Ascending aorta (tissue), 2 donors: ENCODE measurements at regions not wholly inside any gene's neighbourhood (a gene's known extent, or its start where the extent isn't known, plus 50 kb on each side); places are given as distances from the start of the nearest gene placed in this dataset.

Experiments
- DNase-seq, 2 donors: peaks; one replicate each; pipeline ENCODE4 v3.0.0-alpha.2; 2019; ENCODE audit warnings: low spot score in 2 of 2
- H3K27ac ChIP-seq, 2 donors: fragments of 200-600 bp; sonication (generic); one replicate each; pipeline ENCODE4 v1.5.1; 2016 to 2017; ENCODE audit warnings: mild to moderate bottlenecking in 1 of 2
- H3K27me3 ChIP-seq: fragments of 200-600 bp; sonication (generic); one replicate; pipeline ENCODE4 v1.5.1; 2017
- H3K36me3 ChIP-seq, 2 donors: fragments of 200-600 bp; sonication (generic); one replicate each; pipeline ENCODE4 v1.5.1; 2016
- H3K4me1 ChIP-seq, 2 donors: fragments of 200-600 bp; sonication (generic); one replicate each; pipeline ENCODE4 v1.5.1; 2016 to 2017; ENCODE audit warnings: mild to moderate bottlenecking in 1 of 2
- H3K4me3 ChIP-seq, 2 donors: fragments of 200-600 bp; sonication (generic); one replicate each; pipeline ENCODE4 v1.5.1; 2016 to 2017; ENCODE audit warnings: mild to moderate bottlenecking in 1 of 2
- H3K9me3 ChIP-seq, 2 donors: fragments of 200-600 bp; sonication (generic); one replicate each; pipeline ENCODE4 v1.5.1; 2016
- CTCF ChIP-seq, 3 experiments: fragments of 200-600 bp in 2 of 3; fragments of 450-650 bp in 1 of 3; sonication (generic) in 2 of 3; IDR thresholded peaks; one replicate each; pipeline ENCODE4 v1.5.1; 2016 to 2019; ENCODE audit warnings: antibody characterized with exemption in 3 of 3, mild to moderate bottlenecking in 1 of 3, moderate library complexity in 1 of 3
- intact Hi-C: fragments of 100-400 bp; cut with DNase I; formaldehyde crosslinking; loops from one replicate; pipeline ENCODE4 v1.15.1; 2023

DNA sequence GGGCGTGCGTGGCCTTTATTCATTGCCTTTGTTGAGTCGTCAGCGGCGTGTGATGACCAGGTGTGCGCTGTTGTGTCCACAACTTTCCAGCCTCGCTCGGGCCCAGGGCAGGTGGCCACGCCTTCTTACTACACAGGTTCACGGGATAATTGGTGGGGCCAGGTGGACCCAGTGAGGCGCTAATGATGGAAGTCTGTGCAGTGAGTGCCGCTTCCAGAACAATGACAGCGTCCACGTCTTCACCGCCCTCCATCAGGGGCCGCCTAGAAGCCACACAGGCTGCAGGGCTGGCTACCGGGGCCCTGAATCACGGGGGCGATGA lies 1197.3 kb downstream of the BRD1 start:
- DNase-seq = no peak
- H3K27ac ChIP-seq = no peak overlapping the region
- H3K36me3 ChIP-seq = no peaks in the 10 kb centered on the region
- no peaks in the 10 kb centered on the region for H3K27me3 ChIP-seq
- intact Hi-C loops = no loop called here
- no peak for TF ChIP-seq CTCF (IDR thresholded peaks at IDR 0.05)
- no peaks in the 10 kb centered on the region for H3K9me3 ChIP-seq
- no peaks in the 10 kb centered on the region for H3K4me1 ChIP-seq
- no peak overlapping the region for H3K4me3 ChIP-seq

DNA sequence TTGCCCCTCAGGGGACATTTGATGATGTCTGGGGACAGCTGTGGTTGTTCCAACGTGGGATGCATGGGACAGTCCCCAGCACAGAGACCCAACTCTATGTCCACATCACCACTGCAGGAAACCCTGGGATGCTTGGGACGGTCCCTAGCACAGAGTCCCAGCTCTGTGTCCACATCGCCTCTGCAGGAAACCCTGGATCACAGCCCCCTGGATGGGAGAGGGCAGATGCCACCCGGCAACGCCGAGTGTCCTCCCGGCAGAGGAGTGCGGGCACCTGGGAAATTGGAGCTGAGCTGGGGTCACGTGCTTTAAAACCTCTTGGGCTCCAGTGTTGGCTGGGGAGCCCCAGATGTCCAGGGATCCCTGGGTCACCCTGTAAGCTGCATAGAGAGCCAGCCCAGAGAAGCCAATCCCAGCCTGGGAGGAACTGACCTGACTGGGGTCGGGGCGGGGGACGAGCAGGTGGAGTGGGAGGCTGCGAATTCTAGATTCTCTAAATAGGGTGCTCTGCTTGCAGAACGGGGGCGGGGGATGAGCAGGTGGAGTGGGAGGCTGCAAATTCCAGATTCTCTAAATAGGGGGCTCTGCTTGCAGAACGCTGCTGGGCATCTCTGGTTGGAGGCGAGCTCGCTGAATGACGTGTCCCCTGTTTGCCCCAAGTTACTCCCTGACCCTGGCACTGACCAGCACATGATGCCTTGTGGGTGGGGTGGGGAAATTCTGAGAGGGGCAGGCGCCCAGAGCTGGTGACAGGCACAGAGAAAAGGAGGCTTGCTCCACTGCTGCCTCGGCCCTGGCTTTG lies 1197.8 kb downstream of the BRD1 start:
- Histone ChIP-seq H3K27me3 (no peaks in the 10 kb centered on the region), H3K4me3 (no peak overlapping the region), H3K9me3 (no peaks in the 10 kb centered on the region), H3K36me3 (no peaks in the 10 kb centered on the region), H3K27ac (no peak overlapping the region), H3K4me1 (no peaks in the 10 kb centered on the region)
- no peak for DNase-seq
- TF ChIP-seq CTCF (IDR thresholded peaks at IDR 0.05) = no peak
- intact Hi-C loops = no loop called here

DNA sequence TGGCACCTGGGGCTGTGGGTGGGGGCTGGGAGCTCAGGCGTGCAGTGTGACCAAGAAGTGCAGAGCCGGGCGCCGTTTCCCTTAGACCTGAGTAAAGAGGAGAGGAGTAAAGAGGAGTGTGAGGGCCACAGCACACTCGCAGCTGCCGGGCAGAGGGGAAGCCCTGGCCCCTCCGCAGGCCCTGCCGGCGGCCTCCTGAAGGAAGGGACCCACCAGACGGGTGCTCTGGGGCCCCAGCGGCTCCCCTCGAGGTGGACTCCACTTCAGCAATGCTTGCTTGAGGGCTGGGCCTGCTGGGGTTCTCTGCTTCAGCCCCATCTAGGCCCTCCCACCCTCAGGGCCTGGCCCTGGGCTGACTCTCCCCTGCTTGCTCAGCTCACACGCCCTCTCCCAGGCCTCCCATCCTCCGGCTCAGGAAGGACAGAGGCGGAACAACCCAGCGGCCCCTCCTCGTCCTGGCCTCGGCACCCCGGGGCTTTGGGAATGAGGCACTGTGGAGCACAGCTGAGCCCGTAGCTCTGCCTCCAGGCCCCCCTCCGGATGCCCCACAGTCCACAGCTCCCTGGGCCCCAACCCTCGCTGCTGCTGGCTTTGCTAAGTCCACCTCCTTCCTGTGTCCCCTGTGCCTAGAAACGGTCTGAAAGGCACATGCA lies 1198.7 kb downstream of the BRD1 start:
- no peak for TF ChIP-seq CTCF (IDR thresholded peaks at IDR 0.05)
- no peaks in the 10 kb centered on the region for H3K9me3 ChIP-seq
- no peaks in the 10 kb centered on the region for H3K4me1 ChIP-seq
- no peak overlapping the region for H3K27ac ChIP-seq
- H3K27me3 ChIP-seq = no peaks in the 10 kb centered on the region
- no peaks in the 10 kb centered on the region for H3K36me3 ChIP-seq
- no peak overlapping the region for H3K4me3 ChIP-seq
- intact Hi-C loops = no loop called here
- no peak for DNase-seq

DNA sequence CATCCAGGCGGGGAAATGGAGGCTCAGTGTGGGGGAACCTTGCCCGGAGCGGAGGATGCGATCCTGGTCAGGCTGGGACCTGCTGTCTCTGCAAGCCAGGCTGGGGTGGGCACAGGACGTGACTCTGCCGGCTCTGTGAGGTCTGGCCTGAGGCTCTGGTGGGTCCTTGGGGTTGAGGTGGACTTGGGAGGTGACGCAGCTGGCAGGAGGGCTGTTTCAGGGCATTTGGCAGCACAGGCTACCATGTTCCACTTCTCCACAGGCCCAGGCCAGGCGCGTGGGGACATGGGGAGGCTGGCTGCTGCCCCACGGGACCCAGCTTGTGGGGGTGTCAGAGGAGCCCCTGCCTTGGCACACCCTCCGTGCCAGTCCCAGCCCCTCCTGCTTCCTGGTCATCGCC lies 1199.7 kb downstream of the BRD1 start:
- no peak overlapping the region for H3K27ac ChIP-seq
- intact Hi-C loops = no loop called here
- no peaks in the 10 kb centered on the region for H3K4me1 ChIP-seq
- no peak for TF ChIP-seq CTCF (IDR thresholded peaks at IDR 0.05)
- no peaks in the 10 kb centered on the region for H3K27me3 ChIP-seq
- H3K36me3 ChIP-seq = no peaks in the 10 kb centered on the region
- no peak overlapping the region for H3K4me3 ChIP-seq
- no peak for DNase-seq
- H3K9me3 ChIP-seq = no peaks in the 10 kb centered on the region

DNA sequence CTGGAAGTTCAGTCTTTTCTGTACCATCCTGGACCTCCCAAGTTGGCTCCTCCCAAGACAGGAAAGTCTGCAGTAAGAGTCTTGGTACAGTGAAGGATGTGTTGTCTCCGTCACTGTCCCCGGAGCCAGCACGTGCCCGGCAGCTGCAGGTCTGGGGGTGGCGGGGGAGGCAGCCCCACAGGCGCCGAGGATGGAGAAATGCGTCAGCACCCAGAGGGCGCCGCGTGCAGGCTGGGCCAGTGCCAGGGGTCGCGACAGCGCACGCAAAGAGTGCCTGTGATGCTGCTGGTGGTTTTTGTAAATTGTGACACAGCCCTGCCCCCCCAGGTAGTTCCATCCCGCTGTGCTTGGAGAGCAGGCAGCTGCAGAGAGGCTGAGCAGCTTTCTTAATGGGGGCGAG lies 1200.5 kb downstream of the BRD1 start:
- no peak for DNase-seq
- TF ChIP-seq CTCF (IDR thresholded peaks at IDR 0.05) = no peak
- Histone ChIP-seq H3K36me3 (no peaks in the 10 kb centered on the region), H3K27me3 (no peaks in the 10 kb centered on the region), H3K4me3 (no peak overlapping the region), H3K4me1 (no peaks in the 10 kb centered on the region), H3K27ac (no peak overlapping the region), H3K9me3 (no peaks in the 10 kb centered on the region)
- intact Hi-C loops = no loop called here
